ENCODE measurements at regions not wholly inside any gene's neighbourhood (a gene's known extent, or its start where the extent isn't known, plus 50 kb on each side); places are given as distances from the start of the nearest gene placed in this dataset.
"Not testable (repeated sequence)": the region's sequence is repeated elsewhere in the genome, so short reads cannot be mapped to it uniquely, and the experiment has no call there.

DNA sequence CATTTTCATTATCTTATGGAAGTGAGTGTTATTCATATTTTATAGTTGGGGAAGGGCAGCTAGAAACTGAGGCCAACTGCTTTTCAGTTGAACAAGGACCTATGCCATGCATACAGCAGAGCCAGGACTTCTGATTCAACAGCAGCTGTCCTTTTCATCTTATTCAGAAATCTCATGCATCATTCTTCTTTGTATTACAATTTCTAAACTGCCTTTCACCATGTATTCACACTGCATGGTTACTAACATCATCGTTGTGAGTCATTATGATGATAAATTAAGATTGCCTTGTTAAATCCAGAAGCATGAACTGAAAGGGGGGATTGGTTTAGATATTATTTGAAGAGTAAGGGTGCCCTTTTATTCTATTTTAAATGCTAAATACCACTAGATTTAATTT is 1470.1 kb upstream of the GOT2 start:
- Histone ChIP-seq H3K4me1 (no peaks in the 10 kb centered on the region), H3K4me3 (no peak overlapping the region), H3K9me3 (no peaks in the 10 kb centered on the region), H3K27me3 (no peaks in the 10 kb centered on the region), H3K27ac (no peak overlapping the region), H3K36me3 (no peaks in the 10 kb centered on the region)
- 64% methylated on average over 1 of the region's 1 CpG for WGBS
- no peak for DNase-seq (ENCODE audit: low spot score in 2 of 2)
- TF ChIP-seq, protein P1, sequence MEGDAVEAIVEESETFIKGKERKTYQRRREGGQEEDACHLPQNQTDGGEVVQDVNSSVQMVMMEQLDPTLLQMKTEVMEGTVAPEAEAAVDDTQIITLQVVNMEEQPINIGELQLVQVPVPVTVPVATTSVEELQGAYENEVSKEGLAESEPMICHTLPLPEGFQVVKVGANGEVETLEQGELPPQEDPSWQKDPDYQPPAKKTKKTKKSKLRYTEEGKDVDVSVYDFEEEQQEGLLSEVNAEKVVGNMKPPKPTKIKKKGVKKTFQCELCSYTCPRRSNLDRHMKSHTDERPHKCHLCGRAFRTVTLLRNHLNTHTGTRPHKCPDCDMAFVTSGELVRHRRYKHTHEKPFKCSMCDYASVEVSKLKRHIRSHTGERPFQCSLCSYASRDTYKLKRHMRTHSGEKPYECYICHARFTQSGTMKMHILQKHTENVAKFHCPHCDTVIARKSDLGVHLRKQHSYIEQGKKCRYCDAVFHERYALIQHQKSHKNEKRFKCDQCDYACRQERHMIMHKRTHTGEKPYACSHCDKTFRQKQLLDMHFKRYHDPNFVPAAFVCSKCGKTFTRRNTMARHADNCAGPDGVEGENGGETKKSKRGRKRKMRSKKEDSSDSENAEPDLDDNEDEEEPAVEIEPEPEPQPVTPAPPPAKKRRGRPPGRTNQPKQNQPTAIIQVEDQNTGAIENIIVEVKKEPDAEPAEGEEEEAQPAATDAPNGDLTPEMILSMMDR (IDR thresholded peaks at IDR 0.05) = no peak
- TF ChIP-seq POLR2AphosphoS5 (IDR thresholded peaks at IDR 0.05) (no peak), POLR2A (IDR thresholded peaks at IDR 0.05) (no peak), EP300 (IDR thresholded peaks at IDR 0.05) (no peak)

DNA sequence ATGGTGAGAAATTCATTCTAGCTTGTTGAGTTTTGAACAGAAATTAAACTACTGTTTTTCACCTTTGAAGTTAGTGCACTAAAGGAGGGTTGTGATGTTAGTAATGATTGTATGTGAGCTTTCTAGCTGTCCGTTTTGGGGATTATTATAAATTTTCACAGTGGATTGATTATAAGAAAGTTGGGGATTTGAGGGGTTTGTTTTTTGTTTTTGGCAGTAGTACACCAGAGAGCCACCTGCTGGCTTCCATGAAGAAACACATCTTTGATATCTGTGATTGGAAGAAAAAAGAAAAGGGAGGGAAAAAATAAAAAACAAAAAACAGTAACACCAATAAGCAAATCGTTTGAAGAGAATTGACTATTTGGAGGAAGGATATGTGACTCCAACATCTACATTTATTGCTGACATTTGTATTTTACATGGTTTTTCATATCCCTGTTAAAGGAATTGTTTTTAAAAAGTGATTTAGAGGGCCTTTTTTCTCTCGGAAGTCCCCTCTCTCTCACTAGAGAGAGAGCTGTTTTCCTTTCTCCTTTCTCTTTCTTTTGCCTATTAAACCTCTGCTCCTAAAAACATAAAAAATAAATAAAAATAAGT is 1469.5 kb upstream of the GOT2 start:
- Histone ChIP-seq H3K27me3 (no peaks in the 10 kb centered on the region), H3K4me3 (no peak overlapping the region), H3K36me3 (no peaks in the 10 kb centered on the region), H3K9me3 (no peaks in the 10 kb centered on the region), H3K27ac (no peak overlapping the region), H3K4me1 (no peaks in the 10 kb centered on the region)
- no peak for TF ChIP-seq EP300 (IDR thresholded peaks at IDR 0.05)
- no peak for TF ChIP-seq POLR2AphosphoS5 (IDR thresholded peaks at IDR 0.05)
- TF ChIP-seq, protein P1 (IDR thresholded peaks at IDR 0.05) = no peak
- TF ChIP-seq POLR2A (IDR thresholded peaks at IDR 0.05) = no peak
- DNase-seq (ENCODE audit: low spot score in 2 of 2) = no peak
- 36% methylated on average over 3 of the region's 3 CpGs for WGBS

DNA sequence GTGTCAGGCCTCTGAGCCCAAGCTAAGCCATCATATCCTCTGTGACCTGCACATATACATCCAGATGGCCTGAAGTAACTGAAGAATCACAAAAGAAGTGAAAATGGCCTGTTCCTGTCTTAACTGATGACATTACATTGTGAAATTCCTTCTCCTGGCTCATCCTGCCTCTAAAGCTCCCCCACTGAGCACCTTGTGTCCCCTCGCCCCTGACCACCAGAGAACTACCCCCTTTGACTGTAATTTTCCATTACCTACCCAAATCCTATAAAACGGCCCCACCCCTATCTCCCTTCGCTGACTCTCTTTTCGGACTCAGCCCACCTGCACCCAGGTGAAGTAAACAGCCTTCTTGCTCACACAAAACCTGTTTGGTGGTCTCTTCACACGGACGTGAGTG is 1466.6 kb upstream of the GOT2 start:
- not testable (repeated sequence) for H3K4me3 ChIP-seq; H3K27me3 ChIP-seq; H3K27ac ChIP-seq; H3K36me3 ChIP-seq; DNase-seq (ENCODE audit: low spot score in 2 of 2); H3K4me1 ChIP-seq; H3K9me3 ChIP-seq
- 70% methylated on average over 6 of the region's 6 CpGs for WGBS

DNA sequence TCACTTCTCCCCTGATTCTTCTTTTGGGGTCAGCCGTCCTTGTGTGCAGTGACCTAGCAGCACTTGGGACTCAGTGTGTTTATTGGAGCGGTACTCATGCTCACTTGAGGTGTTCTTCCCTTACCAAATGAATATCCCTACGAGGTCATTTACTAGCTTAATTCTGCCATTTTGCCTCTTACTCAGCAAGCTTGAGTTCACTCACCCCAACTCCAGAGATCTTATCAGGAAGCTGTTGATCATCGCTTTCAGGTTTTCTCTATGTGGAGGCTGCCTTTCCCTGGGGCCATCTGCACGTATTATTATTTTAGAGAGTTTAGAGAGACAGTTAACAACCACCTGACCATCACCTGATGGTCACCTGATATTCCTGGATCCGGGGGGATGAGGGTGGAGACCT is 1466.0 kb upstream of the GOT2 start:
- Histone ChIP-seq H3K4me1 (no peaks in the 10 kb centered on the region), H3K36me3 (no peaks in the 10 kb centered on the region), H3K27me3 (no peaks in the 10 kb centered on the region), H3K4me3 (no peak overlapping the region), H3K9me3 (no peaks in the 10 kb centered on the region), H3K27ac (no peak overlapping the region)
- no peak for TF ChIP-seq EP300 (IDR thresholded peaks at IDR 0.05)
- TF ChIP-seq, protein P1 (IDR thresholded peaks at IDR 0.05) = no peak
- TF ChIP-seq POLR2A (IDR thresholded peaks at IDR 0.05) = no peak
- no peak for TF ChIP-seq POLR2AphosphoS5 (IDR thresholded peaks at IDR 0.05)
- WGBS = 75% methylated on average over 6 of the region's 6 CpGs
- no peak for DNase-seq (ENCODE audit: low spot score in 2 of 2)

DNA sequence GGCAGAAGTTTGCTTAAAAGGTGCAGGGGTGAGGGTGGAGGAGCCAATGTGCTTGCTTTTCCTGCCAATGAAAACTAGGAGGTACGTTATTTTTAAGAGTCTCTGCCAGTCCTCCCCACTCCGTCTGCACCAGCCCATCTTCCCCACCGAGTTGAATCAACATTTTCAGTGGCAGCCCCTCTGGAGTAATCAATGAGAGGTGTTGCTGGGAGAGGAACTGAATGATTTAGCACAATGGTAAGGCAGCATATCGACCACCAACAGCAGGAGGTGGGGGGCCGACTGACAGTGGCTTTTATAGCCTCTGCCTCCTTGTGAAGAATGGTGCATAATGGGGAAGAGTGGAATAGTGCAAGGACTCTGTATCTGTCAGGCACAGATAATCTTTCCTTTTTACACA is 1465.0 kb upstream of the GOT2 start:
- TF ChIP-seq POLR2A (IDR thresholded peaks at IDR 0.05) (no peak), POLR2AphosphoS5 (IDR thresholded peaks at IDR 0.05) (no peak), EP300 (IDR thresholded peaks at IDR 0.05) (no peak)
- TF ChIP-seq, protein P1 (IDR thresholded peaks at IDR 0.05) = no peak

DNA sequence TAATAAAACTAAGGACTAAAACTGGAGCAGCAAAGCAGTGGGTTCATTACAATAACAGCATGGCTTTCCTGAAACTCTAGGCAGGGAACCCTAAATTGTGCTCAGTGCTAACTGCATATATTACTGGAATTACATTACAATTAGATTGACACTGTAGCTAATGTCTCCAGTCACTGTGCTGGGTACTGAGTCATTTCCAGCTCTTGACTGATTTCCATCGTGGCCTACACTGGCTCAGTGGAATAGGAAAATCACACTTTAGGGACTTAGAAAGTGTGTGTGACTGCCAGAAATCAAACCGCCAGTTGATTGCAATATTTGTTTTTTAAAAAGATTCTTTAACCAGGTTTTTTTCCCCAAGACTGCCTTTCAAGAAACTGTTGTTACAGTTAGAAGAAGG is 1447.4 kb upstream of the GOT2 start:
- 64% methylated on average over 2 of the region's 2 CpGs for WGBS
- Histone ChIP-seq H3K36me3 (no peaks in the 10 kb centered on the region), H3K4me3 (no peak overlapping the region), H3K27ac (no peak overlapping the region), H3K9me3 (no peaks in the 10 kb centered on the region), H3K4me1 (no peaks in the 10 kb centered on the region), H3K27me3 (no peaks in the 10 kb centered on the region)
- DNase-seq (ENCODE audit: low spot score in 2 of 2) = no peak
- no peak for TF ChIP-seq EP300 (IDR thresholded peaks at IDR 0.05)
- no peak for TF ChIP-seq POLR2AphosphoS5 (IDR thresholded peaks at IDR 0.05)
- TF ChIP-seq, protein P1 (IDR thresholded peaks at IDR 0.05) = no peak
- no peak for TF ChIP-seq POLR2A (IDR thresholded peaks at IDR 0.05)

More for the DNA sequence above, 1465.0 kb upstream of the GOT2 start:
- Histone ChIP-seq H3K4me1 (no peaks in the 10 kb centered on the region), H3K4me3 (no peak overlapping the region), H3K36me3 (no peaks in the 10 kb centered on the region), H3K27ac (no peak overlapping the region), H3K9me3 (no peaks in the 10 kb centered on the region), H3K27me3 (no peaks in the 10 kb centered on the region)
- DNase-seq (ENCODE audit: low spot score in 2 of 2) = no peak
- 59% methylated on average over 5 of the region's 5 CpGs for WGBS
